ENCODE measurements at regions not wholly inside any gene's neighbourhood (a gene's known extent, or its start where the extent isn't known, plus 50 kb on each side); places are given as distances from the start of the nearest gene placed in this dataset.

GRCh38 chr3:111351334-111351733 lies 190.7 kb upstream of the CD96 start:
- TF ChIP-seq POLR2A (IDR thresholded peaks at IDR 0.05; ENCODE audit: low read length) (no peak), GATA1 (IDR thresholded peaks at IDR 0.05; ENCODE audit: low read depth, low read length) (no peak)

All from erythroblast (primary cell).